OCI-LY1 (cell line): ENCODE measurements at regions not wholly inside any gene's neighbourhood (a gene's known extent, or its start where the extent isn't known, plus 50 kb on each side); places are given as distances from the start of the nearest gene placed in this dataset.

Experiments
- EZH2 ChIP-seq: fragments of 200-600 bp; sonication (generic), shearing (Covaris generic); IDR thresholded peaks from 2 replicates; pipeline ENCODE4 v1.8.0; 2017; ENCODE audit warnings: borderline replicate concordance, mixed run types, mild to moderate bottlenecking, antibody characterized with exemption, low read length, moderate library complexity, mixed read lengths
- TF ChIP-seq, protein P1 (sequence below): fragments of 200-600 bp; sonication (generic), shearing (Covaris generic); IDR thresholded peaks from 2 replicates; pipeline ENCODE4 v1.5.1; 2017; ENCODE audit warnings: mild to moderate bottlenecking, antibody characterized with exemption, low read length, moderate library complexity, mixed read lengths

DNA sequence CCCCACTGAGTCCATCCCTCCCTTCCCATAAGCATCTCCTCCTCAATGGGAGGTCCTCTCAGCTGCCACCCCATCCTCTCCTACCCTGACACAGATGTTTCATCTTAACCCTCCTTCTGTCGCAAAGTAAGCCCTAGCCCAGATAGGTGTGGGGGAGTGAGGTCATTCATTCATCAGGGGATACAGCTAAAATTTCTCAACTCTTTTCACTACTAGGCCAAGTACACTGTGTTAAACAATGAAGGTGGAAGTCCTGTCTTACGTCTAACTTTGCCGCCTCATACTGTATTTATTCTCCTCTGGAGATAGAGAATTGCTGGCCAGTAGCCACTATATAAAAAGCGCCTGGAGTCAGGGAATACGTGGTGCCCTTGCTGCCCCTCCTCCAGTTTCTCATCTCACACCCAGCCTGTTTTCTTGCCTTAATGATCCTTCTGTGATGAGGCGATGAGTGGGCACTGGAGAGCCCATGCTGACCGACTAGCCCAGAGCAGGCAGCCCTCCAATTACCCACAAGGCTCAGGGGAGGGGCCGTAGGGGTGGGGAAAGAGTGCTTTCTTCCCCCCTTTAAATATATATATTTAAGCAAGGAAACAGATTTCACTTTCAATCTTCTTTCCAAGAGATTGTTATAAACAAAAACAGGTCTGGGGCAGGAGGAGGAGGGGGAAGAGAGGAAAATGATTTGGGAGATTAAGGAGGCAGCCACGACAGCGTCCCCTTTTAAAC, 149.5 kb downstream of the PJA1 start:
- TF ChIP-seq, protein P1, sequence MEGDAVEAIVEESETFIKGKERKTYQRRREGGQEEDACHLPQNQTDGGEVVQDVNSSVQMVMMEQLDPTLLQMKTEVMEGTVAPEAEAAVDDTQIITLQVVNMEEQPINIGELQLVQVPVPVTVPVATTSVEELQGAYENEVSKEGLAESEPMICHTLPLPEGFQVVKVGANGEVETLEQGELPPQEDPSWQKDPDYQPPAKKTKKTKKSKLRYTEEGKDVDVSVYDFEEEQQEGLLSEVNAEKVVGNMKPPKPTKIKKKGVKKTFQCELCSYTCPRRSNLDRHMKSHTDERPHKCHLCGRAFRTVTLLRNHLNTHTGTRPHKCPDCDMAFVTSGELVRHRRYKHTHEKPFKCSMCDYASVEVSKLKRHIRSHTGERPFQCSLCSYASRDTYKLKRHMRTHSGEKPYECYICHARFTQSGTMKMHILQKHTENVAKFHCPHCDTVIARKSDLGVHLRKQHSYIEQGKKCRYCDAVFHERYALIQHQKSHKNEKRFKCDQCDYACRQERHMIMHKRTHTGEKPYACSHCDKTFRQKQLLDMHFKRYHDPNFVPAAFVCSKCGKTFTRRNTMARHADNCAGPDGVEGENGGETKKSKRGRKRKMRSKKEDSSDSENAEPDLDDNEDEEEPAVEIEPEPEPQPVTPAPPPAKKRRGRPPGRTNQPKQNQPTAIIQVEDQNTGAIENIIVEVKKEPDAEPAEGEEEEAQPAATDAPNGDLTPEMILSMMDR = no peak
- TF ChIP-seq EZH2 = no peak
